ENCODE measurements at regions not wholly inside any gene's neighbourhood (a gene's known extent, or its start where the extent isn't known, plus 50 kb on each side); places are given as distances from the start of the nearest gene placed in this dataset.

- no peak for TF ChIP-seq POLR2AphosphoS5 (IDR thresholded peaks at IDR 0.05; ENCODE audit: insufficient read depth, low read depth, low read length)
- TF ChIP-seq MYC (IDR thresholded peaks at IDR 0.05; ENCODE audit: low read depth, low read length), result no peak
Measured at GRCh38 chr3:124107104-124107890, 115.4 kb upstream of the ROPN1 start.
